Astrocyte of the cerebellum (primary cell): ENCODE measurements at regions not wholly inside any gene's neighbourhood (a gene's known extent, or its start where the extent isn't known, plus 50 kb on each side); places are given as distances from the start of the nearest gene placed in this dataset.

Experiments
- DNase-seq: peaks from one replicate; pipeline ENCODE4 v3.0.0-alpha.2; 2011; ENCODE audit warnings: low read depth
- H3K4me3 ChIP-seq: 2 replicates; pipeline ENCODE4 v1.5.1; 2011; ENCODE audit warnings: mild to moderate bottlenecking, low read depth, low read length, moderate library complexity
- CTCF ChIP-seq: IDR thresholded peaks from 2 replicates; pipeline ENCODE4 v1.5.1; 2012; ENCODE audit warnings: low read length, low read depth, moderate library complexity, mild to moderate bottlenecking; ENCODE audit errors: missing control alignments
- in situ Hi-C: cut with HindIII; loops from 2 replicates; pipeline ENCODE4 v1.10.0; 2017; ENCODE audit warnings: low sequenced_read_pairs

GRCh38 chr12:30578426-30578825, 117.2 kb downstream of the IPO8 start:
- no peak for DNase-seq
- no peak for TF ChIP-seq CTCF
- in situ Hi-C loops: no loop called here
- no peak overlapping the region for H3K4me3 ChIP-seq

GRCh38 chr12:30573145-30573544, 122.5 kb downstream of the IPO8 start:
- in situ Hi-C loops: no loop called here
- no peak overlapping the region for H3K4me3 ChIP-seq
- TF ChIP-seq CTCF: no peak
- no peak for DNase-seq

GRCh38 chr12:30570211-30570890, 125.3 kb downstream of the IPO8 start:
- no peak overlapping the region for H3K4me3 ChIP-seq
- DNase-seq: no peak
- in situ Hi-C loops: no loop called here
- TF ChIP-seq CTCF: no peak

GRCh38 chr12:30569426-30569825, 126.2 kb downstream of the IPO8 start:
- in situ Hi-C loops: no loop called here
- no peak for DNase-seq
- H3K4me3 ChIP-seq: no peak overlapping the region
- no peak for TF ChIP-seq CTCF

GRCh38 chr12:30568453-30568852, 127.2 kb downstream of the IPO8 start:
- TF ChIP-seq CTCF: no peak
- H3K4me3 ChIP-seq: no peak overlapping the region
- in situ Hi-C loops: no loop called here
- no peak for DNase-seq

- in situ Hi-C loops: no loop called here
- TF ChIP-seq CTCF: no peak
- no peak overlapping the region for H3K4me3 ChIP-seq
- no peak for DNase-seq
These were observed 128.6 kb downstream of the IPO8 start for GRCh38 chr12:30567082-30567481.

GRCh38 chr12:30564394-30564793, 131.3 kb downstream of the IPO8 start:
- DNase-seq: no peak
- no peak overlapping the region for H3K4me3 ChIP-seq
- TF ChIP-seq CTCF: no peak
- in situ Hi-C loops: no loop called here
